ENCODE measurements at regions not wholly inside any gene's neighbourhood (a gene's known extent, or its start where the extent isn't known, plus 50 kb on each side); places are given as distances from the start of the nearest gene placed in this dataset.

- Histone ChIP-seq H3K4me3 (ENCODE audit: insufficient read depth, low read depth, low read length) (no peak overlapping the region), H3K36me3 (ENCODE audit: control insufficient read depth, insufficient read depth, low read length) (no peaks in the 10 kb centered on the region), H3K27ac (ENCODE audit: insufficient read depth, low read depth, low read length, poor library complexity, severe bottlenecking) (no peak overlapping the region), H3K27me3 (ENCODE audit: control insufficient read depth, insufficient read depth, low read length, poor library complexity, severe bottlenecking) (no peaks in the 10 kb centered on the region), H3K9me3 (ENCODE audit: control insufficient read depth, low read length) (no peaks in the 10 kb centered on the region), H3K4me1 (ENCODE audit: control insufficient read depth, insufficient read depth, low read length) (peaks cover 14% of the 10 kb centered on the region)
- WGBS, 2 experiments = 88 to 100% methylated on average over 1 of the region's 1 CpG
Observed at GRCh38 chr16:51716195-51716594, 565.1 kb upstream of the SALL1 start.

GRCh38 chr16:51713502-51713901 is 562.4 kb upstream of the SALL1 start:
- H3K27me3 ChIP-seq (ENCODE audit: control insufficient read depth, insufficient read depth, low read length, poor library complexity, severe bottlenecking) = no peaks in the 10 kb centered on the region
- H3K9me3 ChIP-seq (ENCODE audit: control insufficient read depth, low read length) = no peaks in the 10 kb centered on the region
- H3K4me1 ChIP-seq (ENCODE audit: control insufficient read depth, insufficient read depth, low read length) = peaks cover 14% of the 10 kb centered on the region
- WGBS, 2 experiments = 91 to 95% methylated on average over 2 of the region's 2 CpGs
- H3K36me3 ChIP-seq (ENCODE audit: control insufficient read depth, insufficient read depth, low read length) = no peaks in the 10 kb centered on the region
- H3K4me3 ChIP-seq (ENCODE audit: insufficient read depth, low read depth, low read length) = no peak overlapping the region
- no peak overlapping the region for H3K27ac ChIP-seq (ENCODE audit: insufficient read depth, low read depth, low read length, poor library complexity, severe bottlenecking)

DNA sequence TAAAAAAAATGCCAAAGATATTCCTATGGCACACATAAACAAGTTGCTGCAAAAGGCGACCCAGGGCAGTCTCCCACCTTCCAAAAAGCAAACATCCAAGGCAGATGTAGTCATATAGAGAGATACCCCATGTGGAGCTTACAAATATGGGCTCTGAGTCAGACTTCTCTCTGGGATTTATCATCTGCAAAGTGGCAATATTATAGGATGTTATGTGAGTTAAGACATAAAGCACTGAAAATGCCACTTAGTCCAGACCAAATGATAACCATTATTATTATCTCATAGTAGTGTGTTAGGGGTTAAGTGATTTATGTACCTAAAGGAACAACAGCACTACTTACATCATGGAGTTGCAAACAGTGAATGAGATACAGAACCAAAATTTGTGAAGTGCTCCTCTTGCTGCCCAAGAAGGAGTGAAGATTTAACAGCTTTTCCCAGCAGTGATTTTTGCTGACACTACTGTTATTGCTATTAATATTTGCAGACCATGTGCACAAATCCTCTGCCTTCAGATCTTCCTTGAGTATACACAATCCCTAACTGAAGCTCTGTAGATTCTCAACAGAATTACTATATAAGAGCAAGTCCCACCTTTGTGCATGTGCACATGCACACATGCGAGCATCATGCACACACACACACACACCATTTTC is 560.0 kb upstream of the SALL1 start:
- H3K27me3 ChIP-seq (ENCODE audit: control insufficient read depth, insufficient read depth, low read length, poor library complexity, severe bottlenecking) = no peaks in the 10 kb centered on the region
- H3K36me3 ChIP-seq (ENCODE audit: control insufficient read depth, insufficient read depth, low read length) = no peaks in the 10 kb centered on the region
- H3K4me3 ChIP-seq (ENCODE audit: insufficient read depth, low read depth, low read length) = no peak overlapping the region
- H3K4me1 ChIP-seq (ENCODE audit: control insufficient read depth, insufficient read depth, low read length) = peaks cover 12% of the 10 kb centered on the region
- WGBS, 2 experiments = 92 to 94% methylated on average over 2 of the region's 2 CpGs
- no peaks in the 10 kb centered on the region for H3K9me3 ChIP-seq (ENCODE audit: control insufficient read depth, low read length)
- H3K27ac ChIP-seq (ENCODE audit: insufficient read depth, low read depth, low read length, poor library complexity, severe bottlenecking) = no peak overlapping the region

DNA sequence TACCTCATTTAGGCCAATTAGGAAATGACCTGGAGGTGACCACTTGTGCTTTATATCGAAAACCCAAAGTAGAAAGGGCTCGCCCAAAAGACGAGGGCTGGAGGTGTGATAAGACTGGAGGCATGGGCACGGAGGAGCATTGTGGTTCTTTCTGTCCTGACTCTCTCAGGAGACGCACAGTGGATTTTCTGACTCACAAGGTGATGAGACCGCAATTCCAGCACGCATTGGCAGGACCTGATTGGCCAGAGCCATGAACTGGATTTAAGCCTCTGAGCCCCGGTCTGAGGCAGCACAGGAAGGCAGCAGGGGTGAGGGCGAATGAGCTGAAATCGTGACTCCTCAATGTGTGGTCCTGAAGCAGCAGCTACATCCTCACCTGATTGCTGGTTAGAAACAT is 559.1 kb upstream of the SALL1 start:
- WGBS, 2 experiments = 93 to 96% methylated on average over 10 of the region's 10 CpGs
- Histone ChIP-seq H3K4me3 (ENCODE audit: insufficient read depth, low read depth, low read length) (no peak overlapping the region), H3K36me3 (ENCODE audit: control insufficient read depth, insufficient read depth, low read length) (no peaks in the 10 kb centered on the region), H3K27me3 (ENCODE audit: control insufficient read depth, insufficient read depth, low read length, poor library complexity, severe bottlenecking) (no peaks in the 10 kb centered on the region), H3K9me3 (ENCODE audit: control insufficient read depth, low read length) (no peaks in the 10 kb centered on the region), H3K4me1 (ENCODE audit: control insufficient read depth, insufficient read depth, low read length) (peaks cover 3% of the 10 kb centered on the region), H3K27ac (ENCODE audit: insufficient read depth, low read depth, low read length, poor library complexity, severe bottlenecking) (no peak overlapping the region)

- 94 to 95% methylated on average over 4 of the region's 4 CpGs for WGBS, 2 experiments
- Histone ChIP-seq H3K27me3 (ENCODE audit: control insufficient read depth, insufficient read depth, low read length, poor library complexity, severe bottlenecking) (no peaks in the 10 kb centered on the region), H3K9me3 (ENCODE audit: control insufficient read depth, low read length) (no peaks in the 10 kb centered on the region), H3K4me3 (ENCODE audit: insufficient read depth, low read depth, low read length) (no peak overlapping the region), H3K36me3 (ENCODE audit: control insufficient read depth, insufficient read depth, low read length) (no peaks in the 10 kb centered on the region), H3K27ac (ENCODE audit: insufficient read depth, low read depth, low read length, poor library complexity, severe bottlenecking) (no peak overlapping the region), H3K4me1 (ENCODE audit: control insufficient read depth, insufficient read depth, low read length) (no peaks in the 10 kb centered on the region)
Observed at GRCh38 chr16:51708861-51709260, 557.8 kb upstream of the SALL1 start.

- Histone ChIP-seq H3K4me3 (ENCODE audit: insufficient read depth, low read depth, low read length) (no peak overlapping the region), H3K4me1 (ENCODE audit: control insufficient read depth, insufficient read depth, low read length) (no peaks in the 10 kb centered on the region), H3K9me3 (ENCODE audit: control insufficient read depth, low read length) (no peaks in the 10 kb centered on the region), H3K27me3 (ENCODE audit: control insufficient read depth, insufficient read depth, low read length, poor library complexity, severe bottlenecking) (no peaks in the 10 kb centered on the region), H3K27ac (ENCODE audit: insufficient read depth, low read depth, low read length, poor library complexity, severe bottlenecking) (no peak overlapping the region), H3K36me3 (ENCODE audit: control insufficient read depth, insufficient read depth, low read length) (no peaks in the 10 kb centered on the region)
- WGBS, 2 experiments = 49 to 57% methylated on average over 6 of the region's 6 CpGs
Observed at GRCh38 chr16:51707666-51708065, 556.6 kb upstream of the SALL1 start.

DNA sequence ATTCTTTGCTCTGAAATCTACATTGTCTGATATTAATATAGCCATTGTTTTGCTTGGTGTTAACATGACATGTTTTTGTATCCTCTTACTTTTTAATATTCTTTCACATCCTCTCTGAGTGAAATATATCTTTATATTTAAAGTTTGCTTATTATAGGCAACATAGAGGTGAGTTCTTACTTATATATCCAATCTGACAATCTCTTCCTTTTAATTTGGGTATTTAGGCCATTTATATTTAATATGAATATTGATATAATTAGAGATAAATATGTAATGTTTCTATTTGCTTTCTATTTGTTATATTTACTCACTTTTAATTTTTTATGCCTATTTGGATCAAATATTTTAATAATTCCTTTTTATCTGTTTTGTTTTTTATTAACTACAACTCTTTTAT is 554.1 kb upstream of the SALL1 start:
- no peak overlapping the region for H3K4me3 ChIP-seq (ENCODE audit: insufficient read depth, low read depth, low read length)
- no peaks in the 10 kb centered on the region for H3K9me3 ChIP-seq (ENCODE audit: control insufficient read depth, low read length)
- no peak overlapping the region for H3K27ac ChIP-seq (ENCODE audit: insufficient read depth, low read depth, low read length, poor library complexity, severe bottlenecking)
- no peaks in the 10 kb centered on the region for H3K4me1 ChIP-seq (ENCODE audit: control insufficient read depth, insufficient read depth, low read length)
- H3K27me3 ChIP-seq (ENCODE audit: control insufficient read depth, insufficient read depth, low read length, poor library complexity, severe bottlenecking) = no peaks in the 10 kb centered on the region
- H3K36me3 ChIP-seq (ENCODE audit: control insufficient read depth, insufficient read depth, low read length) = no peaks in the 10 kb centered on the region

- H3K4me1 ChIP-seq (ENCODE audit: control insufficient read depth, insufficient read depth, low read length) = no peaks in the 10 kb centered on the region
- no peaks in the 10 kb centered on the region for H3K36me3 ChIP-seq (ENCODE audit: control insufficient read depth, insufficient read depth, low read length)
- WGBS, 2 experiments = 93 to 100% methylated on average over 1 of the region's 1 CpG
Observed at GRCh38 chr16:51701025-51701424, 550.0 kb upstream of the SALL1 start.

DNA sequence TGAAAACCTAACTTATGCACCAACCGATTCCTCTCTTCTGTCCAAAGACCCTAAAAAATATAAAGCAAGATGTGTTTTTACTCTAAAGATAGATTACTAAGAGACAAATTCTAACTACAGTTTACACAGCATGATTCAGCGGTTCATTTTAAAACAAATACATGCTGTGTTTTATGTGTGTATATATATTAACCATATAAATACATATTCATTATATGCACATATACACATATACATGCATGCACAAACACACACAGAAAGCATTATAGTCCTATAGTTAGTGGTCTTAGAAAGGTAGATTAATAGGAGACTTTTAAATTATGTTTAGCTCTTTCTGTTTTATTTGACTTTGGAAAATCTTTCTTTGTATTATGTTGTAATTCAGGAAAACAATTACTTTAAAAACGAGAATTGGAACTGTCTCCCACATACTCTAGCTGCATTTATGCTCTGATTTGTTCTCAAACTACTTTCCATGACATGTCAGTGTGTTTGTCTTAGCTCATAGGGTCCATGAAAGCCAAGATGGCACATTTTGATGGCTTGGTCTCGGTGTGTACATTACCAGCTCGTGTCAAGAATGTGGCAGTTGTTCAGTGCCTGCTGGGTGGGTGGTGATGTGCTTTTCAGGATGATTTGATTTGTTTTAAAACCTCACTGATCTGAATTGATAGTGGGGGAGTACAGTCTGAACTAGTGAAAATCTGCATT is 548.8 kb upstream of the SALL1 start:
- H3K9me3 ChIP-seq (ENCODE audit: control insufficient read depth, low read length) = no peaks in the 10 kb centered on the region
- H3K4me1 ChIP-seq (ENCODE audit: control insufficient read depth, insufficient read depth, low read length) = no peaks in the 10 kb centered on the region
- H3K27ac ChIP-seq (ENCODE audit: insufficient read depth, low read depth, low read length, poor library complexity, severe bottlenecking) = no peak overlapping the region
- 93 to 95% methylated on average over 4 of the region's 5 CpGs for WGBS, 2 experiments
- H3K4me3 ChIP-seq (ENCODE audit: insufficient read depth, low read depth, low read length) = no peak overlapping the region
- no peaks in the 10 kb centered on the region for H3K27me3 ChIP-seq (ENCODE audit: control insufficient read depth, insufficient read depth, low read length, poor library complexity, severe bottlenecking)
- no peaks in the 10 kb centered on the region for H3K36me3 ChIP-seq (ENCODE audit: control insufficient read depth, insufficient read depth, low read length)

More at GRCh38 chr16:51701025-51701424, 550.0 kb upstream of the SALL1 start:
- H3K27me3 ChIP-seq (ENCODE audit: control insufficient read depth, insufficient read depth, low read length, poor library complexity, severe bottlenecking) = no peaks in the 10 kb centered on the region
- H3K9me3 ChIP-seq (ENCODE audit: control insufficient read depth, low read length) = no peaks in the 10 kb centered on the region
- no peak overlapping the region for H3K4me3 ChIP-seq (ENCODE audit: insufficient read depth, low read depth, low read length)
- H3K27ac ChIP-seq (ENCODE audit: insufficient read depth, low read depth, low read length, poor library complexity, severe bottlenecking) = no peak overlapping the region

DNA sequence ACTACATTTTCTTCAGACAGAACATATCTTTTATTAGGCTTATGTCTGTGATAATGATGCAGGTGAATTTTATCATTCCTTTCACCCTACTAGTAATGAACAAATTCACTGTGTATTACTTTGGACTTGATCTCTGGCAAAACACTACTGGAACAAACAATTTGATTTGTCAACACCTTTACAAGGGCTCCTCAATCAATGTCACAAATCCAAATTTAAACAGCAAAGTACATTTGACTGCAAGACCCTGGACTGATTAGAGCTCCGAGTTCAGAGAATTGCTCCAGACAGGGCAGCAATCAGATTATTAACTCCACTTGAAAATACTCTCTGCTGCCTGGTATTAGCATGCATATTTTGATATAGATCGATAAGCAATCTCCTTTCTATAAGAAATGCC is 547.6 kb upstream of the SALL1 start:
- Histone ChIP-seq H3K27me3 (ENCODE audit: control insufficient read depth, insufficient read depth, low read length, poor library complexity, severe bottlenecking) (no peaks in the 10 kb centered on the region), H3K4me3 (ENCODE audit: insufficient read depth, low read depth, low read length) (no peak overlapping the region), H3K27ac (ENCODE audit: insufficient read depth, low read depth, low read length, poor library complexity, severe bottlenecking) (no peak overlapping the region), H3K36me3 (ENCODE audit: control insufficient read depth, insufficient read depth, low read length) (no peaks in the 10 kb centered on the region), H3K4me1 (ENCODE audit: control insufficient read depth, insufficient read depth, low read length) (no peaks in the 10 kb centered on the region), H3K9me3 (ENCODE audit: control insufficient read depth, low read length) (no peaks in the 10 kb centered on the region)
- 95 to 100% methylated on average over 2 of the region's 2 CpGs for WGBS, 2 experiments
